Neural cell (in vitro differentiated cells): ENCODE measurements at regions not wholly inside any gene's neighbourhood (a gene's known extent, or its start where the extent isn't known, plus 50 kb on each side); places are given as distances from the start of the nearest gene placed in this dataset.

Experiments
- H2AFZ ChIP-seq: fragments of 200-600, 300-800 bp; sonication (generic), shearing (Covaris generic); 2 replicates; pipeline ENCODE4 v1.6.0; 2014; ENCODE audit warnings: low read depth, mild to moderate bottlenecking, antibody characterized with exemption, low read length, moderate library complexity
- H3F3A ChIP-seq: fragments of 200-600 bp; shearing (Covaris generic); 2 replicates; pipeline ENCODE4 v1.6.1; 2016; ENCODE audit warnings: mild to moderate bottlenecking, moderate library complexity, mixed read lengths, antibody characterized with exemption, low read length; ENCODE audit not compliant: insufficient read depth, poor library complexity, severe bottlenecking
- H3K27ac ChIP-seq: fragments of 200-600, 300-800 bp; sonication (generic), shearing (Covaris generic); 2 replicates; pipeline ENCODE4 v1.5.1; 2014; ENCODE audit warnings: mild to moderate bottlenecking, low read length, moderate library complexity
- H3K27me3 ChIP-seq: fragments of 300-800, 200-600 bp; sonication (generic), shearing (Covaris generic); 2 replicates; pipeline ENCODE4 v1.6.0; 2014; ENCODE audit warnings: mild to moderate bottlenecking, low read depth, low read length, moderate library complexity; ENCODE audit not compliant: insufficient read depth
- H3K36me3 ChIP-seq: fragments of 300-800, 200-600 bp; sonication (generic), shearing (Covaris generic); 2 replicates; pipeline ENCODE4 v1.5.1; 2014; ENCODE audit warnings: mild to moderate bottlenecking, antibody characterized with exemption, low read length, moderate library complexity; ENCODE audit not compliant: insufficient read depth
- H3K4me2 ChIP-seq: fragments of 300-800, 200-600 bp; sonication (generic), shearing (Covaris generic); 2 replicates; pipeline ENCODE4 v1.6.0; 2014; ENCODE audit warnings: mild to moderate bottlenecking, low read length
- H3K4me3 ChIP-seq: fragments of 300-800, 200-600 bp; sonication (generic), shearing (Covaris generic); 2 replicates; pipeline ENCODE4 v1.5.1; 2014; ENCODE audit warnings: mild to moderate bottlenecking, low read length, moderate library complexity
- H3K79me2 ChIP-seq: fragments of 200-600 bp; shearing (Covaris generic); replicated peaks from 2 replicates; pipeline ENCODE4 v1.6.0; 2014; ENCODE audit warnings: mild to moderate bottlenecking, low read length, moderate library complexity; ENCODE audit not compliant: insufficient read depth
- H3K9ac ChIP-seq: fragments of 300-800, 200-600 bp; sonication (generic), shearing (Covaris generic); 2 replicates; pipeline ENCODE4 v1.6.1; 2016; ENCODE audit warnings: mild to moderate bottlenecking, low read length, mixed read lengths
- H3K9me2 ChIP-seq: fragments of 200-600 bp; shearing (Covaris generic); 2 replicates; pipeline ENCODE4 v1.6.1; 2016; ENCODE audit warnings: mild to moderate bottlenecking, low read length, mixed read lengths; ENCODE audit not compliant: insufficient read depth
- H3K9me3 ChIP-seq: fragments of 200-600, 300-800 bp; sonication (generic), shearing (Covaris generic); 2 replicates; pipeline ENCODE4 v1.6.1; 2016; ENCODE audit warnings: mild to moderate bottlenecking, mixed run types, low read length, moderate library complexity, mixed read lengths
- H4K20me1 ChIP-seq: fragments of 200-600 bp; shearing (Covaris generic); 2 replicates; pipeline ENCODE4 v1.6.1; 2016; ENCODE audit warnings: mild to moderate bottlenecking, mixed run types; ENCODE audit not compliant: insufficient read depth
- CTCF ChIP-seq: fragments of 450-650 bp; IDR thresholded peaks from 2 replicates; pipeline ENCODE4 v1.5.1; 2014; ENCODE audit warnings: antibody characterized with exemption, mild to moderate bottlenecking, moderate library complexity; ENCODE audit not compliant: poor library complexity, severe bottlenecking
- EP300 ChIP-seq: fragments of 450-650 bp; conservative IDR thresholded peaks from 2 replicates; pipeline ENCODE4 v1.6.1; 2014; ENCODE audit warnings: antibody characterized with exemption, mild to moderate bottlenecking, moderate library complexity; ENCODE audit not compliant: poor library complexity, severe bottlenecking
- EZH2 ChIP-seq: fragments of 200-600, 300-800 bp; shearing (Covaris generic), sonication (generic); IDR thresholded peaks from 2 replicates; pipeline ENCODE4 v1.6.1; 2014; ENCODE audit warnings: antibody characterized with exemption, low read length, borderline replicate concordance, mild to moderate bottlenecking; ENCODE audit not compliant: insufficient read depth, poor library complexity, severe bottlenecking
- MXI1 ChIP-seq: fragments of 450-650 bp; conservative IDR thresholded peaks from 2 replicates; pipeline ENCODE4 v1.6.1; 2014; ENCODE audit warnings: antibody characterized with exemption, mild to moderate bottlenecking; ENCODE audit not compliant: poor library complexity, severe bottlenecking
- POLR2AphosphoS5 ChIP-seq: IDR thresholded peaks from 2 replicates; pipeline ENCODE4 v1.6.1; 2012
- RAD21 ChIP-seq: fragments of 450-650 bp; conservative IDR thresholded peaks from 2 replicates; pipeline ENCODE4 v1.6.1; 2014; ENCODE audit warnings: antibody characterized with exemption, mild to moderate bottlenecking, moderate library complexity
- REST ChIP-seq: IDR thresholded peaks from 2 replicates; pipeline ENCODE4 v1.6.1; 2012; ENCODE audit warnings: borderline replicate concordance
- SMC3 ChIP-seq: fragments of 450-650 bp; conservative IDR thresholded peaks from 2 replicates; pipeline ENCODE4 v1.6.1; 2014; ENCODE audit warnings: antibody characterized with exemption, mild to moderate bottlenecking, moderate library complexity; ENCODE audit not compliant: poor library complexity
- TAF1 ChIP-seq: IDR thresholded peaks from 2 replicates; pipeline ENCODE4 v1.6.1; 2012; ENCODE audit warnings: low read depth

- TF ChIP-seq EP300 (no peak), RAD21 (no peak)
These were observed 1542.8 kb downstream of the KCNT2 start (continued) for GRCh38 chr1:195065437-195065836.

- no peaks in the 10 kb centered on the region for H3K36me3 ChIP-seq
- no peak overlapping the region for H3K4me3 ChIP-seq
- H3K9ac ChIP-seq = no peak overlapping the region
- TF ChIP-seq CTCF (no peak), SMC3 (no peak), EZH2 (no peak), RAD21 (no peak), MXI1 (no peak), REST (no peak), TAF1 (no peak), POLR2AphosphoS5 (no peak), EP300 (no peak)
- no peak overlapping the region for H3K4me2 ChIP-seq
- H3K9me3 ChIP-seq = no peaks in the 10 kb centered on the region
- no peaks in the 10 kb centered on the region for H4K20me1 ChIP-seq
- no peak overlapping the region for H2AFZ ChIP-seq
- H3K27ac ChIP-seq = no peak overlapping the region
- H3K9me2 ChIP-seq = no peaks in the 10 kb centered on the region
- H3K27me3 ChIP-seq = no peaks in the 10 kb centered on the region
- H3K79me2 ChIP-seq = no peaks in the 10 kb centered on the region
- H3F3A ChIP-seq = no peaks in the 10 kb centered on the region
These were observed 1543.9 kb downstream of the KCNT2 start for GRCh38 chr1:195064358-195064757.

- Histone ChIP-seq H3K9ac (no peak overlapping the region), H2AFZ (no peak overlapping the region)
These were observed 1554.0 kb downstream of the KCNT2 start for GRCh38 chr1:195054217-195054687.

More at GRCh38 chr1:195054217-195054687, 1554.0 kb downstream of the KCNT2 start:
- Histone ChIP-seq H3K27me3 (no peaks in the 10 kb centered on the region), H3K79me2 (no peaks in the 10 kb centered on the region), H4K20me1 (no peaks in the 10 kb centered on the region), H3K27ac (no peak overlapping the region), H3F3A (no peaks in the 10 kb centered on the region), H3K36me3 (no peaks in the 10 kb centered on the region), H3K4me3 (no peak overlapping the region), H3K9me2 (no peaks in the 10 kb centered on the region), H3K4me2 (no peak overlapping the region), H3K9me3 (no peaks in the 10 kb centered on the region)
- no peak for TF ChIP-seq EP300
- TF ChIP-seq REST = no peak
- no peak for TF ChIP-seq POLR2AphosphoS5
- no peak for TF ChIP-seq SMC3
